COR-L47 (cell line): ENCODE measurements at regions not wholly inside any gene's neighbourhood (a gene's known extent, or its start where the extent isn't known, plus 50 kb on each side); places are given as distances from the start of the nearest gene placed in this dataset.

Experiments used
- DNase-seq: peaks from one replicate; lab custom pipeline; 2025; lab: John Stamatoyannopoulos, UW

DNA sequence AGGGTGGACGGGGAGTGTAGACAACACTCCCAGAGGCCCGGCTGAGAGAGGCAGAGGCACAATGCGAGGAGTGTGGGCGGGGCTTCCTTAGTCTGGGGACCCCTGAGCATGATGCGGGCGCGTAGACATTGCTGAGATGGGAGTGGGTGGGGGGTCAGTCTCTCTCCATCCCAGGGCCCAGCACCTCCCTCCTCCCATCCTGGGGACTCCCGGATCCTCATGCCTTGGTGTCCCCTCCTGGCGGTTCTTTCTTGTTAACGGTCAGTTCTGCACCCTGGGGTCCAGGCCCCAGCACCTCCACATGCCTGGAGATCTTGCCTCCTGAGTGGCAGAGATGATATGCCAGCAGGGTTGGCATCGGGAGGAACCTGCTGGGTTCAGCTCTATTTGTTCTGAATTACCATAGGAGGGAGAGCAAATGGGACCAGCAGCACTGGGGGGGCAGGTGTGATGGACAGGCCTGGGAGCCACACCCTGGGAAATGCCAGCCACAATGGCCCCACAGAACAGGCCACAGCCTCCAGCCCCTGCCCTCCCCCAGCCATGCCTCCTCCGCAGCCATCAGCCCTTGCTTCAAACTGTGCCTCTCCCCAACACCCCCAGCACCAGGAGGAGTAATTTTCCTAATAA lies 55.7 kb downstream of the RTL6 start:
- DNase-seq: no peak

DNA sequence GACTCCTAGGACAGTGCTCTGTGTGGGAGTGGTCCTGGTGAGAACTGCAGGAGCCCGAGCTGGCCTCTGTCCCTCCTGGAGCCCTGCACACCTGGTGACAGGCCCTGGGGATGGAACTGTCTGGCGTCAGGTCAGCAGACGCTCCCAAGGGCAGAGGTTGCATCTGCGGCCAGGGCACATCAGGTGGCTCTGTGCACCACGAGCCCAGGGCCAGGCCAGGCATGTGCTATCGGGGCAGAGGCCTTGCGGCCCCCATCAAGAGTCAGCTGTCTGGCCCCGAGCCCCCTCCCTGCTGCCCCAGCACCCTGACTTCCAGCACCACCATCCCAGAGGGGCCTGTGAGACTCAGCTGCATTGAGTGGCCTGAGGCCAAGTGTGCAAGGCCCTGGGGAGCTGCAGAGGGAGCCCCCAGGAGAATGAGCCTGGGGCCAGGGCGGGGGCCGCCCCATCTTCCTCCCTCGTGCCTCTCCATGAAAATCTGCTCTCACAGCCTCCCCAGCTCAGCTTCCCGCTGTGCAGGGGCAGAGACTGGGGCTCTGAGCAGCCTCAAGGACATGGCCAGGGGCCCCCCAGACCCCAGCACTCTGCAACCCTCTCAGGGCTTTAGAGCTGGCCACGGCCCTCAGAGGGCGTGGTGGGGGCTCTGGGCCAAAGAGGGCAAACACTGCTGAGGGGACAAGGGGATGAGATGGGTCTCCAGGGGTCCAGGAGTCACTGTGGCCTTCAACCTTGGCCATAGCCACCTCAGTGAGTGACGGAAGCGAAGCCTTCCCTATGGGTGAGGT lies 56.4 kb downstream of the RTL6 start:
- DNase-seq: no peak

DNA sequence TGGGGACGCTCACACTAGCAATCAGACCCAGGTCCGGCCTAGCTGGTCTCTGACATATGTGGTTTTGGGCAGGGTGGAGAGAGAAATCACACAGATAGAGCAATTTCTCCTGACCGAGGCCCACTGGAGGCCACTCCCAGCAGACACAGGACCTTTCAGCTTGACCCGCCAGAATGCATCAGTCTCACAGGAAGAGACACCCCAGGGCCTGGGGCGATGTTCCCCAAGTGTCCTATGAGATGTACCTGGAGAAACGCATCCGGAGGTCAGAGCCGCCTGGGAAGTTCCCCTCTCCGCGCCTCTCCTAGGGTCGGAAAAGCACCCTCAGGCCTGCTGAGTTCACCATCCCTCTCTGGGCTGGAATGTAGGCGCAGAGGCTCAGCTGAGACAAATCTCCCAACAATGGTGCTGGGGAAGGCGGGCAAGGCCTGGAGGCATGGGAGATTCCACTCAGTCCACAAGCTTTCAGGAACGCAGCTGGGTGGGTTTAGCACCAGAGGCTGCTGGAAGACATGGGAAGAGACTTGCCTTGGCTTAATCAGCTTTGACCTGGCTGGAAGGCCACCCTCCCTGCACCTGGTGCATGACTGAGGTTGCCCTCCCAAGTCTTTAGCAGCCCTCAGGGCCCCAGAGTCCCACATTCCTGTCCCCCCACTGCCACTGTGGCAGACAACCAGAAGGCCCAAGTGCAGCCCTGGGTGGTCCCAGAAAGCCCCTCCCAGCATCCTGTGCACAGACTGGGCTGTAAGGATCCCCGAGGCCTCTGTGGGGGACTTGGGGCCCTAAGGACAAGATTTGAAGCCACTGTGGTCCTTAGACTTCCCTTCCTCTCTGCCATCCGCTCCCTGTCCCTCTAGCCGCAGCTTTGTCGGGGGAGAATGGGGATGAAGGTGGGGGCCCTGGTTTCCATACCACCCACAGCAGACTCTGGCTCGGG lies 57.5 kb downstream of the RTL6 start:
- DNase-seq: no peak

DNA sequence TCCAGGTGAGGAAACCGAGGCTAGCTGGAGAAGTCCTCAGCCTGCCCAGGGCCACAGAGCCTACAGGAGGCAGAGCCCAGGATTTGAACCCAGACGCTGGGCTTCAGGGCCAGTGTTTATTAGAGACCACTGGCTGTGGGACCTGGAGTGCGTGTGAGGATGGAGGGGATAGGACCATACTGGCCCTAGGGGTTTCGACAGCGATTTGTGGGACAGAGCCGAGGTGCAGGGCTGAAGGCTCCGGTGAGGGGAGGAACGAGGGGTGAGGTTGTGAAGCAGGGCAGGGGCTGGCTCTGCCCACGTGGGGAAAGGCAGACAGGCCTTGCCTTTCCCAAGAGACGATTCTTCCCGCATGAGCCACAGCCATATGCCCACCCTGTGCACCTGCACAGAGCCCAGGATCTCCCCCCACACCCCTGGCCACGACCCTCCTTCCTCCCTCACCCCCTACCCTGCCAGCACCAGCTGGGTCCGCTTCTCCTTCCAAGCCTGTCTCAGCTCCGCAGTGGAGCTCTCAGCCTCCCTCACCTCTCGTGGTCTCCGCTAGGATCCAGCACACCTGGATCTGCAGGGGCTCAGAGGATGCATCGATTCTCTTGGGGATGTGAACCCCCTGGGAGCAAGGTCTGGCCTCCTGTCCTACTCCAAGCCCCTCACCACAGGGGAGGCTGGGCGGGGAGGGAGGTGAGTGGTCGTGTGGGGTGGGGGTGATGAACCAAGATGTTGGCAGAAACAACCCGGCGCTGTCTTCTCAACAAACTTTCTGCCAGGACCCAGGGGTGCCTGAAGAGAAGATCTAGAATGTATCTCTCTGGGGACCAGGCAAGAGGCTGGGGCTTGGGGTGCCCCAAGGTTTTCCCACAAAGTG lies 58.4 kb downstream of the RTL6 start:
- DNase-seq: no peak

DNA sequence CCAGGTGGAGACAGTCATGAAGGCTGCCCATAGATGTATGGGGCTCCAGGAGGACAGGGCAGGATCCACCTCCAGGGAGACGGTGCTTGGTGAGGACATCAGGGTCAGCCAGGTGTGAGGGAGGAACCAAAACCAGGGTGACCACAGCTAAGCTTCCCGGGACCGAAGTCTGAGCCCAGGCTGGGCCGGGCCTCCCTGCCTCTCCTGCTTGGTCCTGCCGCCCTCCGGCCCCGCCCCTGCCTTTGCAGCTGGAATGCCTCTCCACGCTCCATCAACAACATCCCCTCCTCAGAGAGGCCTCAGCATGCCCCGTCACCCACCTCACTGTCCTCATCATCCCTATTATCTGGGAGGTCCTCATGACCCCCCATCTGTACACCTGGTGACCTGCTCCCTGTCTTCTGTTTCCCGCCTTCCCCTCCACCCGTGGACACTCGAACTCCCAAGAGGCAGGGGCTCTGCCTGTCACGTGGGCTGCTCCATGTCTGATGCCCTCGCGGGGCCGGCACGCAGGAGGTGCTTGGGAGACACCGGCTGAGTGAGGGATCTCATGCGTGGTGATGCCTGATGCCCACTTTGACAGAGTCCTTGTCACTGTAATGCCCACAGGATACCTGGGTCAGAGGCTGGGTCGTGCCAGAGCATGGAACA lies 59.4 kb downstream of the RTL6 start:
- no peak for DNase-seq

DNA sequence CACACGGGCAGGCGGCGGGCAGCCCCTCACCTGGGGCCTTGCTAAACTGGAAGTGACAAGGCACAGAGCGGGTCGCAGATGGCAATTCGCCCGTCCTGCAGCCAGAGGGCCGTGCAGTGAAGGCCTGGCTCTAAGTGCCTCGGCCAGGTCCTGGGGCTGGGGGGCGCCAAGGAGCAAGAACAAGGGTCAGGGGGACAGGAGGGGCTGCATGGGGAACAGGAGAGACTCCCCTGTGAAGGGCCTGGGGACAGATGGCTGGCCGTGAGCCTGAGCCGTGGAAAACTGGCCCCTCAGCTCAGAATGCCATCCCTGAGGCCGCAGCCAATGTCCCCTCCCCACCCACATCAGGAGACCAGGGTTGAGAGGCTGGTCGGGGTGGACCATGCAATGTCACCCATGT lies 60.0 kb downstream of the RTL6 start:
- no peak for DNase-seq

DNA sequence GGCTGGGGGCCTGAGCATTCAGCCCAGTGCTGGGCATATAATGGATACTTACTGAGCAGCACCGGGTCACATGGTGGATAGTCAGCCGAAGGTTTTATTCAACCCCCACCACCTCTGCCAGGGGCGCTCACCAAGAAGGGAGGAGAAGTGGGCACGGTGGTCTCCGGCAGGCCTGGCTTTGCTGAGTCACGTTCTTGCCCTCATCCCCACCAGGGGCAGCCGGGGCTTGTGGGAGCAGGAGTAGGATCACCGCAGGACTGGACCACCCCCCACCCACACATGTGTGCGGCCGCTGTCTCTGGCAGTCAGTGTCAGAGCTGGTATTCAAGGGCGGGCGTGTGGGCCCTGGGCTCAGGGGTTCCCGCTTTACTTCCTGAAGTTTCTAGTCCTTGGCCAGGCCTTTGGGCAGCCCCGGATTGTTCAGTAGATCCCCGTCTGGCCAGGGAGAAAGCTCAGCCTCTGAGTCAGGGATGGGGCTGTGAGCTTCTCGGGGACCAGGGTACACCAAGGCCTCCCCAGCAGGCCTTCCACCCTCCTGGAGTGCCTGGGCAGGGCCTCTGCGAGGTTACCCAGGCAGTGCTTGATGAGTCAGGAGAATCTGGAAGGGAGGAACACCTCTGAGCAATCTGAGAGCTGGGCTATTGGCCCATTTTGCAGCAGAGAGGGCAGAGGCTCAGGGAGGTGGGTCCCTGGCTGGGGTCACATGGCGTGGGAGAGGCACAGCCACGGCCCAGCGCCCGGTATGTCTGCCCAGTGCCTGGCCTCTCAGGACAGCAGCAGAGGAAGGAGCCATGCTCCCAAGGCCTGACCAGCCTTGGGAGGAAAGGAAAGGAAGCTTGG lies 60.6 kb downstream of the RTL6 start:
- no peak for DNase-seq

DNA sequence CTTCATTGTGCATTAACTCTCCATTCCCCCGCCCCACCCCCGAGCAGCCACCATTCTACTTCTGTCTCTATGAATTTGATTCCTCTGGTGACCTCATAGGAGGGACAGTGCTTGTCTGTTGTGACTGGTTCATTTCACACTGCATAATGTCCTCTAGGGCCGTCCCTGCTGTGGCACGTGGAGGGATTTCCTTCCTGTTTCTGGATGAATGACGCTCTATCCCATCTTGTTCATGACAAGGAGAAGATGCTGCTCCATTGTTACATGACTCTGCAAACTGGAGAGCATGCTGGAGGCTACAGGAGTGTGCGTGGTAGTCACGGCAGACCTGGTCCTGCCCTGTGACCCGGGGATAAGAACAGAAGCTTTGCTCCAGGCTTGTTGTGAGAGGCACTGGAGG lies 61.3 kb downstream of the RTL6 start:
- DNase-seq: no peak

DNA sequence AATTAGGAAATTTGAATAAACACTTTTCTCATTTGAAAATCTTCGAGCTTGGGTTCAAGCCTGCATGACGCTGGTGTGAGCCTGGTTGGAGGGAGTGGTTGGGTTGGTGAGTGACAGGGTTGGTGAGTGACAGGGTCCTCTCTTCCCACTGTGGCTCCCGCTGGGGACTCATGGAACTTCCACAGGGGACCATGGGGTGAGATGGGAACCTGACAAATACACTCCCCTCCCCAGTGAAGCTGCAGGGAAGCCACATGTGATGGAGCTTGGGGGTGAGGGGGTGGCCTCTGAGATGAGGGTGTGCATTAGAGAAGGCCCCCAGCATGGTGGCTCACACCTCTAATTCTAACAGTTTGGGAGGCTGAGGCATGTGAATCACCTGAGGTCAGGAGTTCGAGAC lies 66.8 kb downstream of the RTL6 start:
- no peak for DNase-seq

DNA sequence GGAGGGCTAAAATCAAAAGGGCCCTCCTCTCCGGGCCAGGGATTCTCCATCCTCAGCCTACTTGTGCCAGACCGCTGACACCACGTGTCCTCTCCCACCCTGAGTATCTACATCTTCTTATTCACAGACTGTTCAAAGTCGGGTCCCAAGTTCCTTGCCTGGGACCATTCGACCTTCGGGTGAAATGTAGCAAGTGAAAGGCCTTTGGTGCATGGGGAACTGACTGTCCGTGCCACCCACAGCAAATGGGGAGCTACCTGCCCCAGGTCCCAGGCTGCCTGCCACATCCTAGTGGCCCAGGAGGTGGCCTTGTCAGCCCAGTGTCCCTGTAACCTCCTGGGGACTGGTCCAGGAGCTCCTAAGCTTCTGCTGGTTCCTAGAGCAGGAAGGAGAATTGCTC lies 67.3 kb downstream of the RTL6 start:
- no peak for DNase-seq

DNA sequence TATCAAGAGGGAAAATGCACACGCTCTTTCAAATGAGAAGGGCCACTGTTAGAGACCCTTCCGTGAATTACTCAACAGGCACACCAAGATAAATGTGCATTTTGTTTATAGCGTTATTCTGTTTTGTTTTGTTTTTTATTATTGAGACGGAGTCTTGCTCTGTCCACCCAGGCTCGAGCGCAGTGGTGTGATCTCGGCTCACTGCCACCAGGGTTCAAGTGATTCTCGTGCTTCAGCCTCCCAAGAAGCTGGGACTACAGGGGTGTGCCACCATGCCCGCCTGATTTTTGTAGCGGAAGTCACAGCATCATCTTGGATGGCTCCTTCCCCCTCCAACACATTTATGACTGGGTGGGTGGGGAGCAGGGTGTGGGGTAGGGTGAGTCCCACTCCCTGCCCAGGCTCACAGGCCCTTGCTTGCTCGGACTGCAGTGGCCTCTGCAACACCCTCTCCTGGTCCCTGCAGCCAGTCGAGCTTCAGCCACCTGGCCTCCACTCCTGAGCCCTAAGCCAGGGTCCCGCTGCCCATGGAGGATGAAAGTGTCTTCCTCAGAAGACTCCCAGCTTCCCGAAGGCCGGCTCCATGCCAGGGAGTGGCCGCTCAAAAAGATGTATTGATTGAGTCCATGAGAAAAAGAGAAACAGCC lies 68.0 kb downstream of the RTL6 start:
- no peak for DNase-seq

DNA sequence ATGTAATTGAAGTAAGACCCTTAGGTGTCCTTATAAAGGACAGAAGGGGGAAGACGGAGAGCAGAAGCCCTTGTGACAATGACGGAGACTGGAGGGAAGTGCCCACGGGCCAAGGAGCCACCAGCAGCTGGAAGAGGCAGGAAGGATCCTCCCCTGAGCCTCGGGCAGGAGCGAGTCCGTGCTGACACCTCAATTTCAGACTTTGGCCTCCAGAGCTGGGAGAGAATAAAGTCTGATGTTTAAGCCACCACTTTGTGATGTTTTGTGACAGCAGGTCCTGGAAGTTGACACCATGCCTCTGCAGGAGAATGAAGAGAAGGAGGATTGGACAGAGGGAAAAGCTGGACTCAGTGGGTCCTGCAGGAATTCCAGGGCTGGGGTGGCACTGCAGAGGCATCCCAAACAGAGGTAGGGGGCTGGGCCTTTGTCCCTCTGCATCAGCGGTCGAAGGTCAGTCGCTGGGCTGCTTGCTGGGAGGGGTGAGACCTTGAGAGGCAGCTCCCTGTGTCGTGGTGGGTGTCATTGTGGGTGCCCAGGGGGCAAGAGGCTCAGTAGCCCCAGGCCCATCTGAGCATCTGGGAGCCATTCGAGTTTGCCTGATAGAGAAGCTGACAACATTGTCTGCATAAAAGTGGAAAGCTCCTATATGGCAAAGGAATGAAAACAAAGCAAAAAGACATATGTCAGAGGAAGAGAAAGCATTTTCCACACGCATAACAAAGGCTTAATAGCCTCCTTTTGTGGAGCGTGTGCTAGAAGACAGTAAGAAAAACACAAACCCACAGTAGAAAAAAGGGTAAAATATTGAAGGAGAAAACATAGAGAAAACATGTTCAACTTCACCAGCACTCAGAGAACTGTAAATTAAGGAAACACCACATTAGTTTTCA lies 68.8 kb downstream of the RTL6 start:
- DNase-seq: no peak

DNA sequence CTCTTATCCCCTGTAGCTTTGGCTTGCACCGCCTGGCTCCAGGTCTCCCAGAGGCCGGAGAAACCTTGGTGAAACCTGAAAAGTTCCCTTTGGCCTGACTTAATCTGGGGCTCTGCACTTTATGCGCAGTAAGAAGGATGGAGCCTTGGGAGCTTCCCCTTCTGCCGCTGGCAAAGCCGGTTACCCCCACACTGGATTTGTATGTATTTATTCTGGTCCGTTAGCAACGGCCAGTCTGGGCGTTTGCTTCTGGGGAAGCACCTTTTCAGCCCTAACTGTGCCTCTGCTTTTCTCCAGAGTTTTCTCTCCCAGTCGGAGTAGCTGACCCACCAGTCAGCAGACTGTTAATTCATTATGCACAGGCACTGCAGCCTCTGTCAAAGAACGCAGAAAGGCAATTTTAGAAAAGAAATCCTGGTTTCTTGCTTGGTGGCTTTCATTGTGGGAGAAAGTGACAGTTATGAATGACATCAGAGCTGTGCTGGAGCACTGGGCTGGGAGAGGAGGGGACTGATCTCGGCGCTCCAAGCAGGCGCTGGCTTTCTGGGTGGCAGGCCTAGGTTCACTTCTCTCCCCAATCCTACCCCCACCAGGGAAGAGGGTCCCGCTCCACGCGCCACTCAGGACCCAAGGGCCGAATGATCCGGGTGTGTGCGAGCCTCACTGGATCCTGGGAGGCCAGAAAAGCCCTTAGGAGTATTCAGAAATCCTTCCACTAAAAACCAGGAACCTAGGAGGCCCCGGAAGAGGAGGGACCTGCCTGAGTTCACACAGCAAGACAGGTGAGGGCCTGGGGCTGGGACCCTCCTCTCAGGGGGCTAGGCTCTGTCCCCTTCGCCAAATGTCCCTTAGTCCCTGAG lies 70.2 kb downstream of the RTL6 start:
- DNase-seq: no peak

DNA sequence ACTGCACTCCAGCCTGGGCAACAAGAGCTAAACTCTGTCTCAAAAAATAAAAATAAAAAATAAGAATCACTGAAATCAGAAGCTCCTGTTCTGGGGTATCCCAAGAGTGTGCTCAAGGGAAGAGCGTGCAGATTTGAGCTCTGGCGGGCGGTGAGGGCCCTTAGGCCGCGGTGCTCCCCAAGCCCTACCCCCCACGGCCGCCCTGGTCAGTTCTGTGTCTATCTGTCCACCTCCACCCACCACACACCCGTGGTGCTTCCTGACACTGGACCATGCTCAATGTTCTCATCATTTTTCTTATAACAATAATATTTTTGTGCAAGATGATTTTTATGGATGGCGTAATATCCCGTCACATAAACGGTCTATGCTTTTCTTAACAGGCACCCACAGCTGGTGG lies 71.1 kb downstream of the RTL6 start:
- no peak for DNase-seq

DNA sequence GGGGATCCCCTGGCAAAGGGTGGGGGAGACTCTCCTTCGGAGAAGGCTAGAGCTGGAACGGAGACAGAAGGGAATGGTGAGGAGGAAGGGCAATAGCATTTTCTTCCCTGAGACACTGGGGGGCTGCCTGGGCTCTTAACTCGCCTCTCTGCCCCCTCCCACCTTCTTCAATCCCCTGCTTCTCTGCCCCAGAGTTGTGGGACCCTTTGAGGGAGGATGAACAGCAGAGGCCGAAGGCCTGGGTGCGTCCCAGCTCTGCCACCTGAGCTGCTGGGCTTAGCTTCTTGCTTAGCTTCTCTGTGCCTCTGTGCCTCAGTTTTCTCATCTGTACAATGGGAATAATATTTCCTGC lies 72.4 kb downstream of the RTL6 start:
- no peak for DNase-seq

DNA sequence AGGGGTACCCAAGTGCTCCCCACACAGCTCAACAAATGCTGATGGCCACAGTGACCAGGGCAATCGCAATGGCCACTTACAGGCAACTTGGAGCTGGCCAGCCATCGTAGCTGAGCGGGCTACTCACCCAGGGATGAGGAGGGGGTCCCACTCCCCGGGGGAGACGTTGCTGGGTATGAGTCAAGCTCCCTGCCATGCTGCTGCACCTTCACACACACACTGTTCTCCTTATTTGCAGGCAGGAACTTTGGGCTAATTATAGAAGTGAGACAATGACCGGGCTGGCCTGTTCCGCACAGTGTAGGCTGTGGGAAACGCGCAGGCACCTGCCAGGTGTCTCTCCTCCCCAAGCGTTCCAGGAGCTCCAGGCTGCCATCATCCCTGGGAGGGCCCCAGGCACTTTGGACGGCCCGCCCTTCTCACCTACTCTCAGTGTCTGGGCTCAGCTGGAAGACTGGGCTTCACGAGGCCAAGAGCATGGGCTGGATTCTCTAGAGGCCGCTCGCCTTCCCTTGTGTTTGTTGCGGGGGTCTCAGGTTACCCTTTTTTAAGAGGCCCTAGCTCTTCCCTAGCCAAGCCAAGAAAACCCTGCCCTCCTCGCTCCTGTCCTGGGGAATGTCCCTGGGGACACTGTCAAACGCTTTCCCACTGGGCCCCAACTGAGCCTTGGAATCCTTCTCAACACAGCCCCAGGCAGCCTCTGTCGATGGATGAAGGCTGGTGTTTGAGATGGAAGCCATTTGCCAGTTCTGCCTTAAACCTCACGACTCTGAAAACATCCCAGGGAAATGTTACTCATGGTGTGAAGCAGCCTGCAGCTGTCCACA lies 73.0 kb downstream of the RTL6 start:
- no peak for DNase-seq

DNA sequence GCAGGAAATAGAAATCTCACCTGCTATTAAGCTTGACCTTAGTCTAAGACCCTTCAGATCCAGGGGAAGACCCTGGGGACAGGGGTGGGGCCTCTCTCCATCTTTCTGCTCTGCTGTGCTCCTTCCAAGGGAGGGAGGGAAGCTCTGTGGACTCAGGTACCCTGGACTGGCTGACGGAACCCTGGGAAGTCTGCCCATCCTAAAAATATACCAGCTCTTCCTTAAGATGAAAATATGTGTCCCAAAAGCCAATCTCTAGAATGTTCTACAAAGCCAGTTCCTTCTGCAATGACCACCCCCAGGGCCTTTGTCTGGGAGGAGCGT lies 73.7 kb downstream of the RTL6 start:
- DNase-seq: no peak
